ENCODE measurements at regions not wholly inside any gene's neighbourhood (a gene's known extent, or its start where the extent isn't known, plus 50 kb on each side); places are given as distances from the start of the nearest gene placed in this dataset.

- TF ChIP-seq CTCF (IDR thresholded peaks at IDR 0.05; ENCODE audit: poor library complexity, severe bottlenecking) (no peak), REST (IDR thresholded peaks at IDR 0.05; ENCODE audit: borderline replicate concordance) (no peak), RAD21 (conservative IDR thresholded peaks at IDR 0.05) (no peak), TAF1 (IDR thresholded peaks at IDR 0.05; ENCODE audit: low read depth) (no peak)
Observed at GRCh38 chr2:113351375-113352355, 72.9 kb upstream of the PAX8 start.

Data from neural cell (in vitro differentiated cells).